Colonic mucosa (tissue), 4 donors: ENCODE measurements at regions not wholly inside any gene's neighbourhood (a gene's known extent, or its start where the extent isn't known, plus 50 kb on each side); places are given as distances from the start of the nearest gene placed in this dataset.

ENCODE experiments used
- DNase-seq: peaks from one replicate; pipeline ENCODE4 v3.0.0-alpha.2; 2020
- H3K27ac ChIP-seq: fragments of 200-600 bp; one replicate; pipeline ENCODE4 v1.8.0; 2021
- H3K27me3 ChIP-seq: fragments of 200-600 bp; one replicate; pipeline ENCODE4 v1.8.0; 2021
- H3K36me3 ChIP-seq: fragments of 200-600 bp; one replicate; pipeline ENCODE4 v1.8.0; 2021
- H3K4me1 ChIP-seq: fragments of 200-600 bp; one replicate; pipeline ENCODE4 v1.8.0; 2021; ENCODE audit warnings: mild to moderate bottlenecking
- H3K4me3 ChIP-seq: fragments of 200-600 bp; one replicate; pipeline ENCODE4 v1.8.0; 2021
- H3K9ac ChIP-seq, 2 donors: one replicate each; pipeline ENCODE4 v1.7.0; 2013; ENCODE audit warnings: control low read depth in 2 of 2, low read depth in 2 of 2, low read length in 2 of 2
- H3K9me3 ChIP-seq: fragments of 200-600 bp; one replicate; pipeline ENCODE4 v1.8.0; 2021
- CTCF ChIP-seq: fragments of 200-600 bp; IDR thresholded peaks from one replicate; pipeline ENCODE4 v1.8.0; 2022; ENCODE audit warnings: antibody characterized with exemption, mild to moderate bottlenecking
- intact Hi-C: fragments of 100-400 bp; cut with DNase I; formaldehyde crosslinking; loops from one replicate; pipeline ENCODE4 v1.14.1; 2022
- donor health status: healthy.
- donor health status: DM: no; HTN: no; CAD: no.
- donor health status: DM: no; HTN: no; CAD: no.

- Histone ChIP-seq H3K27me3 (no peaks in the 10 kb centered on the region), H3K9me3 (no peaks in the 10 kb centered on the region), H3K27ac (no peak overlapping the region), H3K36me3 (no peaks in the 10 kb centered on the region), H3K4me1 (no peaks in the 10 kb centered on the region), H3K4me3 (no peak overlapping the region), H3K9ac (no peak overlapping the region)
- peak; percentile 88 for TF ChIP-seq CTCF
- DNase-seq = peak; percentile 72
- intact Hi-C loops = no loop called here
These were observed 58.2 kb upstream of the ANTXRL start for GRCh38 chr10:46228563-46229071.

GRCh38 chr10:46229144-46229563, 57.6 kb upstream of the ANTXRL start:
- H3K9me3 ChIP-seq = no peaks in the 10 kb centered on the region
- peak; percentile 29 for DNase-seq
- H3K27ac ChIP-seq = no peak overlapping the region
- no peaks in the 10 kb centered on the region for H3K36me3 ChIP-seq
- no peak overlapping the region for H3K4me3 ChIP-seq
- TF ChIP-seq CTCF = peak; percentile 67
- H3K27me3 ChIP-seq = no peaks in the 10 kb centered on the region
- intact Hi-C loops = no loop called here
- no peak overlapping the region for H3K9ac ChIP-seq
- no peaks in the 10 kb centered on the region for H3K4me1 ChIP-seq

- DNase-seq = no peak
- Histone ChIP-seq H3K9ac (no peak overlapping the region), H3K27me3 (no peaks in the 10 kb centered on the region), H3K4me3 (no peak overlapping the region), H3K9me3 (no peaks in the 10 kb centered on the region), H3K27ac (no peak overlapping the region), H3K4me1 (no peaks in the 10 kb centered on the region), H3K36me3 (no peaks in the 10 kb centered on the region)
- intact Hi-C loops = no loop called here
- no peak for TF ChIP-seq CTCF
These were observed 56.2 kb upstream of the ANTXRL start for GRCh38 chr10:46230615-46231014.

GRCh38 chr10:46231087-46231486, 55.7 kb upstream of the ANTXRL start:
- Histone ChIP-seq H3K27me3 (no peaks in the 10 kb centered on the region), H3K4me1 (no peaks in the 10 kb centered on the region), H3K9me3 (no peaks in the 10 kb centered on the region), H3K9ac (no peak overlapping the region), H3K36me3 (no peaks in the 10 kb centered on the region), H3K4me3 (no peak overlapping the region), H3K27ac (no peak overlapping the region)
- intact Hi-C loops = no loop called here
- no peak for DNase-seq
- no peak for TF ChIP-seq CTCF

- no peaks in the 10 kb centered on the region for H3K9me3 ChIP-seq
- no peak for TF ChIP-seq CTCF
- no peaks in the 10 kb centered on the region for H3K27me3 ChIP-seq
- intact Hi-C loops = no loop called here
- H3K4me1 ChIP-seq = no peaks in the 10 kb centered on the region
- DNase-seq = no peak
- no peak overlapping the region for H3K9ac ChIP-seq
- H3K4me3 ChIP-seq = no peak overlapping the region
- no peak overlapping the region for H3K27ac ChIP-seq
- H3K36me3 ChIP-seq = no peaks in the 10 kb centered on the region
These were observed 54.7 kb upstream of the ANTXRL start for GRCh38 chr10:46232084-46232483.
